Peyer's patch (tissue), 4 donors: ENCODE measurements at regions not wholly inside any gene's neighbourhood (a gene's known extent, or its start where the extent isn't known, plus 50 kb on each side); places are given as distances from the start of the nearest gene placed in this dataset.

Experiments used
- POLR2A ChIP-seq, 2 donors: fragments of 450-650 bp; IDR thresholded peaks; one replicate each; pipeline ENCODE4 v1.5.1; 2017; ENCODE audit warnings: antibody characterized with exemption in 2 of 2, mild to moderate bottlenecking in 2 of 2, moderate library complexity in 2 of 2
- TF ChIP-seq, protein P1 (sequence below), 6 experiments: fragments of 450-650 bp in 4 of 6; fragments of 200-600 bp in 2 of 6; sonication (generic) in 1 of 6; IDR thresholded peaks; one replicate each; pipeline ENCODE4 v1.5.1; 2017 to 2019; ENCODE audit warnings: antibody characterized with exemption in 6 of 6, mild to moderate bottlenecking in 3 of 6, moderate library complexity in 1 of 6

DNA sequence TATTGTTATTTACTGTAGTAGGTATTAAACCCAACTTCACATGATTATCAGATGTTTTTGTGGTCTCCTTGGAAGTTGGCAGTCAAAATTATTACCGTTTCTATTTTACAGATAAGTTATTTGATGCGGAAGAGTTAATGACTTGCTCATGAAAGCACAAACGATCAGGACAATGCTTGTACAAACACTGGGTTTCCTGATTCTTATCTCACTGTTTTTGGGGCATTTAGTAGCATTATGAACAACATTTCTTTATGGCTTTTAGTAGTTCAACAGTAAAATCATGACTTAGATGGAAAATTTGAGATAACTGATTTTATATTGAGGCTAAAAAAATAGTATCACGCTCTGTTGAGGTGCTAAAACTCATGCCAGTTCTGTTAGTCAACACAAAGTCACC is 361.5 kb upstream of the MBL2 start:
- TF ChIP-seq, protein P1, sequence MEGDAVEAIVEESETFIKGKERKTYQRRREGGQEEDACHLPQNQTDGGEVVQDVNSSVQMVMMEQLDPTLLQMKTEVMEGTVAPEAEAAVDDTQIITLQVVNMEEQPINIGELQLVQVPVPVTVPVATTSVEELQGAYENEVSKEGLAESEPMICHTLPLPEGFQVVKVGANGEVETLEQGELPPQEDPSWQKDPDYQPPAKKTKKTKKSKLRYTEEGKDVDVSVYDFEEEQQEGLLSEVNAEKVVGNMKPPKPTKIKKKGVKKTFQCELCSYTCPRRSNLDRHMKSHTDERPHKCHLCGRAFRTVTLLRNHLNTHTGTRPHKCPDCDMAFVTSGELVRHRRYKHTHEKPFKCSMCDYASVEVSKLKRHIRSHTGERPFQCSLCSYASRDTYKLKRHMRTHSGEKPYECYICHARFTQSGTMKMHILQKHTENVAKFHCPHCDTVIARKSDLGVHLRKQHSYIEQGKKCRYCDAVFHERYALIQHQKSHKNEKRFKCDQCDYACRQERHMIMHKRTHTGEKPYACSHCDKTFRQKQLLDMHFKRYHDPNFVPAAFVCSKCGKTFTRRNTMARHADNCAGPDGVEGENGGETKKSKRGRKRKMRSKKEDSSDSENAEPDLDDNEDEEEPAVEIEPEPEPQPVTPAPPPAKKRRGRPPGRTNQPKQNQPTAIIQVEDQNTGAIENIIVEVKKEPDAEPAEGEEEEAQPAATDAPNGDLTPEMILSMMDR (IDR thresholded peaks at IDR 0.05), result no peak
- no peak for TF ChIP-seq POLR2A (IDR thresholded peaks at IDR 0.05)
